Fibroblast of mammary gland (primary cell): ENCODE measurements at regions not wholly inside any gene's neighbourhood (a gene's known extent, or its start where the extent isn't known, plus 50 kb on each side); places are given as distances from the start of the nearest gene placed in this dataset.
A peak's percentile ranks its signal among the peaks of the same experiment; 100 is the strongest.

ENCODE experiments used
- DNase-seq: peaks from one replicate; pipeline ENCODE4 v3.0.0-alpha.2; 2010; ENCODE audit warnings: low read depth
- H3K4me3 ChIP-seq: 2 replicates; pipeline ENCODE4 v1.5.1; 2011; ENCODE audit warnings: low read depth, mild to moderate bottlenecking, low read length, moderate library complexity; ENCODE audit not compliant: control insufficient read depth
- CTCF ChIP-seq: conservative IDR thresholded peaks from 2 replicates; pipeline ENCODE4 v1.5.1; 2011; ENCODE audit warnings: low read depth, low read length, inconsistent platforms; ENCODE audit not compliant: control insufficient read depth, insufficient read depth

GRCh38 chr17:69655902-69656301 lies 241.4 kb downstream of the MAP2K6 start:
- no peak for TF ChIP-seq CTCF
- no peak for DNase-seq
- no peak overlapping the region for H3K4me3 ChIP-seq

DNA sequence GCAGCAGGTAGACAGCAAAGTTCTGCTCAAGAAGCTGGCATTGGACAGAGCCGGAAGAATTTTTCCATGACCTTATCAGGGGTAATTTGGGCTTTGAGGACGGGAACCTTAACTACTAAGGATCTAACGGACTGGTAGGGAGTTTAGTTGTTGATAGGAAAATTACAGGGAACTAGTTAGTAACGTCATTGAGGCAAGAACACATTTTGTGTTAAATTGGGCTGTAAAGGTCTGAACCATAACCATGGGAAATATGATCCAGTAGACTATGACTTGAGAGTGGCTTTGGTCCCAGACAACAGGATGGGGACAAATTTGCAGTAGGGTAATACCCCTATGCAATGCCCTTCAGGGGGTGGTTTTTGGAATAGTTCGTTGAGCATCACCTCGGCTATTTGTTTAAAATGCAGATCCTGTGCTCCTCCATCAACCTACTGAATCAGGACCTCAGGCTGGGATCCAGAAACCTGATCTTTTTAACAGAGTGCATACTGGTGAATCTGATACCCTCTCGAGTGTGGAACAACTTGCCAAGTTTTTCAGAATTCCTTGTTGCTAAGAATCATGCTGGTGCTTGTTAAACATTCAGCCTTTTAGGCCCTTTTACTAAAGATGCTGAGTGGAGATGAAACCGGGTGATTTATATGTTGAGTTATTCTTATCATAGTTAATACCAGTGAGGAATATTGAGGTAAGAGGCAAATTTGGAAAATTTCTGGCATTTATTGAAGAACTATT lies 255.1 kb downstream of the MAP2K6 start:
- H3K4me3 ChIP-seq: no peak overlapping the region
- no peak for DNase-seq
- no peak for TF ChIP-seq CTCF

- peak; percentile 48 for DNase-seq
- TF ChIP-seq CTCF: no peak
Observed at GRCh38 chr17:69672924-69673323, 258.4 kb downstream of the MAP2K6 start.

DNA sequence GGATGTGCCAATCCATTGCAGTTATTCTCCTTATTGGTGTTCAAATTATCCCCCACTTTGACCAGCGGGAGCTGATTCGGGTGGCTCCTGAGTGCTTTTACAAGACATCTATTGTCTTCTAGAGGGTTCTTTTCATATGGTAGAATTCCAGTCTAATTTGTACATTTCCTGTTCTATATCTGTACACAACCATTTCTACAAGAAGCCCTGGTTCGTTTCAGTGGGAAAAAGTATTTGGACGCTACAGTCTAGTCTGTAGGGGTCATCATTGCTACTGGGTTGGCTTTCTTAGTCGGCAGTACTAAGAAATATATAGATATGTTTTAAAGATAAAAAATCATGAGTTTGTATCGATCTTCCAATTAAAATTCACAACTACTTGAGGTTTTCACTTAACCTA lies 262.6 kb downstream of the MAP2K6 start:
- TF ChIP-seq CTCF: no peak
- DNase-seq: peak; percentile 12

More at GRCh38 chr17:69672924-69673323, 258.4 kb downstream of the MAP2K6 start:
- H3K4me3 ChIP-seq: no peak overlapping the region

DNA sequence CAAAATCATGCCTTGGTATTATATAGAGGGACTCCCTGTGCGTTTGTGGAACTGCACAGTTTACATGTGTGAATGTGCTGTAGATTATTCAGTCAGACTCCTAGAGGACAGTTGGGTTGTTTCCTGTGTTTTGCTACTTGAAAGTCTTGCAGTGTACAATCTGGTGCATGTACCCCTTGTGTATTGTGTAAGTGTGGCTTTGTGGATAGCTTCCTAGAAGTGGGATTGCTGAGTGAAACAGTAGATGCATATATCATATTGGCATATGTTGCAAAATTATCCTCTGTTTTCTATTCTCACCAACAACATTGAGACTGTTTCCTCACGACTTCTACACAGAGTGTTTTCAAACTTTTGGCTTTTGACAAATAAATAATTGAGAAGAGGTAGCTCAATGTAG lies 263.7 kb downstream of the MAP2K6 start:
- H3K4me3 ChIP-seq: no peak overlapping the region
- TF ChIP-seq CTCF: no peak
- no peak for DNase-seq

More for the DNA sequence above, 262.6 kb downstream of the MAP2K6 start:
- no peak overlapping the region for H3K4me3 ChIP-seq

- TF ChIP-seq CTCF: no peak
- no peak for DNase-seq
- no peak overlapping the region for H3K4me3 ChIP-seq
Observed at GRCh38 chr17:69679829-69680228, 265.3 kb downstream of the MAP2K6 start.
